GM12801 (cell line): ENCODE measurements at regions not wholly inside any gene's neighbourhood (a gene's known extent, or its start where the extent isn't known, plus 50 kb on each side); places are given as distances from the start of the nearest gene placed in this dataset.

Experiments used
- TF ChIP-seq, protein P1 (sequence below): IDR thresholded peaks from one replicate; pipeline ENCODE4 v1.5.1; 2011; ENCODE audit warnings: control low read depth; ENCODE audit not compliant: insufficient read length; ENCODE audit errors: extremely low read depth

DNA sequence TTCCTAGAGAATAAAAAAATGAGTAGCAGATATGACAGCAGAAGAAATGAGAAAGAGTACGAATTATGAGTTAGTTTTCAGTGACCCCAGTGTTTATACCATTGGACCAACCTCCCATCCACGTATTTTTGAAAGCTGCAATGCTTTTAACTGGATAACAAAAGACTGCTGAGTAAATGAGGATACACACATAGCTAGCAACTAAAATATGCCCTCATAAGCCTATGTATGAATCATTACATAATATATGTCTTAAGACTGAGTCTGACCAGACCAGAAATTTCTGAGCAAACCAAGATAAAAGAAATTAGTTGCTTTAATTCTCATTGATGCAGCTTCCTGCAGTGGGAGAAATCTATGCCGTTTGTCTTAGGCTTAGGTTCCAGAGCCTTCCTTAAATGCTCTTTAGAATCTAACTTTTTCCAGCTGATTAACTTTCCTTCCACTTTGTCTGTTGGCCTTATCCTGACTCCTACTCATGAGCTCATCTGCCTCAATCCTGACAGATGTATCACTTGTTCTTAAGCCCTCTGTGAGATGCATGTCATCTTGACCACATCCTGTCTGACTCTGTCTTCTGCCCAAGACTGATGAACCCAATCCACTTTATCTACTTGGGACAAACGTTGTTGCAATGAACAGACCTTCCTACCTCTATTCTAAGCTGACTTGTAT, 301.4 kb upstream of the AADAT start:
- TF ChIP-seq, protein P1, sequence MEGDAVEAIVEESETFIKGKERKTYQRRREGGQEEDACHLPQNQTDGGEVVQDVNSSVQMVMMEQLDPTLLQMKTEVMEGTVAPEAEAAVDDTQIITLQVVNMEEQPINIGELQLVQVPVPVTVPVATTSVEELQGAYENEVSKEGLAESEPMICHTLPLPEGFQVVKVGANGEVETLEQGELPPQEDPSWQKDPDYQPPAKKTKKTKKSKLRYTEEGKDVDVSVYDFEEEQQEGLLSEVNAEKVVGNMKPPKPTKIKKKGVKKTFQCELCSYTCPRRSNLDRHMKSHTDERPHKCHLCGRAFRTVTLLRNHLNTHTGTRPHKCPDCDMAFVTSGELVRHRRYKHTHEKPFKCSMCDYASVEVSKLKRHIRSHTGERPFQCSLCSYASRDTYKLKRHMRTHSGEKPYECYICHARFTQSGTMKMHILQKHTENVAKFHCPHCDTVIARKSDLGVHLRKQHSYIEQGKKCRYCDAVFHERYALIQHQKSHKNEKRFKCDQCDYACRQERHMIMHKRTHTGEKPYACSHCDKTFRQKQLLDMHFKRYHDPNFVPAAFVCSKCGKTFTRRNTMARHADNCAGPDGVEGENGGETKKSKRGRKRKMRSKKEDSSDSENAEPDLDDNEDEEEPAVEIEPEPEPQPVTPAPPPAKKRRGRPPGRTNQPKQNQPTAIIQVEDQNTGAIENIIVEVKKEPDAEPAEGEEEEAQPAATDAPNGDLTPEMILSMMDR, result no peak

- TF ChIP-seq, protein P1, result no peak
Measured at GRCh38 chr4:170389411-170389810, 299.7 kb upstream of the AADAT start.

GRCh38 chr4:170388255-170388654, 298.5 kb upstream of the AADAT start:
- TF ChIP-seq, protein P1, result no peak

DNA sequence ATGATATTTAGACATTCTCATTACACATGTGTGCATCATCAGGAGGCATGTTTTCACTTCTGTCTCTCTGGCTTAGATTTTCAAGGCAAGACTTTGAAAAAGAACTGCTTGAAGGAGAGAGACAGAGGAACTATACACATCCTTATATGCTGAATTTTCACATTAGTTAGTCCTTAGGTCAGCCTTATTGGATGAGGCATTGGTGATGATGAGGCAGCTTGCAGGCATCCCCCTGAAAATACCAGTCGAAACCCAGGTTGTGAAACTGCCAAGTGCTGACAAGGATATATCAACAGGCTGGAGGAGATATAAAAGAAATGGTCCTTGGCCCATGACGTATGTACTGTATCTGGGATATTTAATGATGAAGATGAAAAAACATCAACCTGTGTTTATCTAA, 297.2 kb upstream of the AADAT start:
- TF ChIP-seq, protein P1, result no peak

DNA sequence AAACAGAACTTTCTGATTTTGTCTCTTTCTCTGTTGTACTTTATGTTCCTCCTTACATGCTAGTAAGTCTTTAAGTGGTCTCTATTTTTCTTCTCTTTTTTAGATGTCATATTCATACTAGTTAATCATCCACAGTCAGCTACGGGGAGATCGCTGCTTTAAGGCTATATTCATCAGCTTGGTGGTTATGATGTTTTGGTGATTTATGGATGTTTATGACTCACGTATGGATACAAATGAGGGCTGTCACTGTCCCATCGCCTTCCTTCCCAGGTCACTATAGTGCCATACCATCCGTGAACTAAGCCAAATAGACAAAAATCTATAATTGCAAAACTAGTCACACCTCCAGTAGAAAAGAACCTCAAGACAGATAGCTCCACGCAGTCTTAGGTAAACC, 296.8 kb upstream of the AADAT start:
- TF ChIP-seq, protein P1, result no peak

- TF ChIP-seq, protein P1, result no peak
Measured at GRCh38 chr4:170374770-170375169, 285.0 kb upstream of the AADAT start.

- TF ChIP-seq, protein P1, result no peak
Measured at GRCh38 chr4:170348945-170349344, 259.2 kb upstream of the AADAT start.
